HK-2 (cell line): ENCODE measurements at regions not wholly inside any gene's neighbourhood (a gene's known extent, or its start where the extent isn't known, plus 50 kb on each side); places are given as distances from the start of the nearest gene placed in this dataset.
A peak's percentile ranks its signal among the peaks of the same experiment; 100 is the strongest.

Source experiments
- DNase-seq: peaks from one replicate; pipeline ENCODE4 v3.0.0-alpha.2; 2018; ENCODE audit not compliant: unreplicated experiment

GRCh38 chr12:24759155-24759554 lies 189.7 kb downstream of the BCAT1 start:
- DNase-seq, result peak; percentile 14

DNA sequence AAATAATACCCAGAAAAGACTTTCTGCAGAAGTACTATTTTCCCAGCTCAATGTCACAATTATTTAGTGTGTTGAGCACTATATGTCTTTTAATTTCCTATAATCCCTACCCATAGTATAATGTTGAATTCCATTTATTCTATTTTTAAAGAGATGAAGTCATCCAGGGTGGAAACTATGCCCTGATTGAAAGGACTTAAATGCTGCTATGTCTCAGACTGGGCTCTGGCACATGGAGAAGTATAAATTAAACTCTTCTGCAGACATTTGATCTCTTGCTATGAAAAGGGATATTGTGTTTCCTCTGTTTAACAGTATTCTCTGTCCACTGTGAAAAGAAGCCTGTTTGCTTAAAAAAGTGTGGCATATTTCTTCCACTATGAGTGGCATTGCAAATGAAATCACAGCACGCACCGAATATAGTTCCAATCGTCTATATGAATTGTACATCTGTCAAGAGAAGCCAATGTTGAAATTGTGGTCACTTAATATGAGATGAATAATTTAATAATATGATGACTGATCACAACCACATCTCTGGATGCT lies 192.3 kb downstream of the BCAT1 start:
- DNase-seq, result no peak

DNA sequence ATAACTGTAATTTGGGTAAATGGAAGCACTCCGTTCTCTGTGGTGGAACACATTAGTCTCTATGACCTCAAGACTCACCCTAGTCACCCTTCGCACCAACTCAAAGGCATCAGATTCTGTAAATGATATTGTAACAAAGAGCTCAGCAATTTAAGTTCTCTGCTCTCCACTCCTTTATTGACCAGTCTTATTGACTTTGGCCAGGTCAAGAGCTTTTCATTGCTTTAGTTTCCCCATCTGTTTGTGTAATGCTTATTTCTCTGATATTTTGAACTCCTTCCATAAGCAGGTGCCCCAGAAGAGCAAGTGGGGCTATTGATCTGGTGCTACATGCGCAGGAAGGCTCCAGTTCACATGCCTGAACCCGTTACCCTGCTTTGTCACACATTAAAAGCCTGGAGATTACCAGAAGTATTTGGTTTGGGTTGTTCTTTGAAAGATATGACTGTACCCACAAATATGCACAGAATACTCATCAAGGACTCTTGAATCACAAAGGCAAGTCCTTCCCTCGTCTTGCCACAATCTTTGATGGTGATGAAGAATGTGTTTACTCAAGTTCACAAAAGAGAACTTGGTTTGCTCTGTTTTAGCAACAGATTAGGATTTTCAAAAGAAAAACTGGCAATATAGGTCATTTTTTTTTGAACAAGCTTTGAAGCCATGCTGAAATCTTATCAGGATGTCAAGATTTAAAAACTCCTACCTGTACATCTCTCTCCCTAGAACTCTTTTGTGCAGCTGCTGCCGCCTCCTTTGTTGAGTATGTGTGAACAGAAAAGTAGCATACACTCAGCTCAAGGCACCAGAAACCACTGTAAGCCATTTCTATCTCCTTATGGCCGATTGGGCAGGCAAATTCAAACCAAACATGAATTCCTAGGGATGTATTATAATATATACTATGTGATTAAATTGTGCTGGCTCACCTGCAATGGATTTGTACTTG lies 193.9 kb downstream of the BCAT1 start:
- DNase-seq, result peak; percentile 23

GRCh38 chr12:24752763-24753462 lies 196.0 kb downstream of the BCAT1 start:
- no peak for DNase-seq

DNA sequence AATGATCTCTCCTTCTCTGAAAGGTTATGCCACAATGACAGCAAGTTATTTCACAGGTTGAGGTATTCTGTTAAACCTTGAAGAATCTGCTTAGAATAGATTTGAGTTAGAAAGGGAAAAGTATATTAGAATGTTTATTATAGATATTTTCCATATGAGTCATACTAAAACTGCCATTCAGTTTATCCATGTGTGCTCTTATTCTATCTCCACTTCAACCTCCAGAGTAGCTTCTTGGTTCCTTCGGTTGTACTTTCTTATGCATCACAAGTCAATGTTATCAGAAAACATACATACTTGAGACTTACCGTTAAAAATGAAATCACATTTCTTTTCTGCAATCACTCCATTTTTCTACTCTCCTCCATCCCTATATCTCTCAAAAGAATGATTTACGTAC lies 197.7 kb downstream of the BCAT1 start:
- no peak for DNase-seq

GRCh38 chr12:24750263-24750662 lies 198.6 kb downstream of the BCAT1 start:
- no peak for DNase-seq

DNA sequence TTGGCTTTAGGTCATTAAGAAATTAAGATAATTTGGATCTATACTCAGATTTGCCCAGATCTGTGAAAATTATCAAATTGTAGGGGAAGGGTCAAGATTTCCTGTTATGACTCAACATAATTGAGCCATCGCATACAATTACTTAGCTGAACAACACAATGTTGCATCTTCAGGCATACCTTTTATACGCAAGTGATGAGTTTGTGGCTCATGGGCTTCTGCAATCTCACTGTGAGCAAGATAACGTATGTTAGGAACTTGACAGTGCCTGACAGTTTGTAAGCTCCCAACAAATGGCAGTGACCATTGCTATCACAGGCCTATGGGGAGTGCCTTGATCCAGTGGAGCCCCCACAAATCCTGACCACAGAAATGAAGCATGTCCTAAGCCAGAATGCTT lies 199.7 kb downstream of the BCAT1 start:
- no peak for DNase-seq

DNA sequence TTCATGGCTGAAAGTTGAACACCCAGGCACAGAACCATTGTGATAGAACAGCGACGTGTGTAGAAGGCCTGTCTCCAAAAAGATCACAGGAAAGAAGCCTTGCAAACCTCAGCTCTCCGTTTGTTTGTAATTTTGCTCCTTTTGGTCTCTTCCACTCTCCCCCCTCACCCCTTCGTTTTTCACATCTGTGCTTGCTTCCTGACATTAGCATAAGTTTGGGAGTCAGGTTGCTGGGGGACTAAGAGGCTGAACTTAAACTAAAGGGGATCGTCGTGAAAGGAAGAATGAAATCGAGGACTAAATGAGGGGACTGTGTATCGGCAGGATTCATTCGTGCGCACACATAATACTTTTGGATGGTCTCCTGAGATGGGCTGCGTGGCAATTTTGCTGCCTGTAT lies 200.6 kb downstream of the BCAT1 start:
- DNase-seq, result no peak

- DNase-seq, result no peak
Measured at GRCh38 chr12:24746864-24747263, 202.0 kb downstream of the BCAT1 start.

- no peak for DNase-seq
Measured at GRCh38 chr12:24746006-24746671, 202.8 kb downstream of the BCAT1 start.

- DNase-seq, result no peak
Measured at GRCh38 chr12:24743941-24744793, 204.7 kb downstream of the BCAT1 start.

DNA sequence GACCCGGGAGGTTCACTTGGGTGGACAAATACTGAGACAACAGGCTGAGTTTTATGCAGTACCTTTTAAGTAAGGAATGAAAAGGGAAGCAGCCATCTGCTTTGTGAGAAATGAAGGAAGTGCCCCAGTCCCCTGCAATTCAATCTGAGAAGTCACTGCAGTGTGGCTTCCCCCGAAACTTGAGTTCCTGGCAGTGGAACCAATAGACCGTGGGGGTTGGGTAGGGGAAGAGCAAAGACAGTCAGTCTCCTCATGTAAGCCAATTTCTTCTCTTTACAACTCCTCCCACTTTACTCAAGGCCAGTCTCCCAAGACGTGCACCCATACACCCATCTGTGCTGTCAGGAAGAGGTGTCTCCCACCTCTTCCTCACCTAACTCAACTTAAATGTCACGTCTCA lies 206.5 kb downstream of the BCAT1 start:
- DNase-seq, result no peak

GRCh38 chr12:24741216-24741615 lies 207.7 kb downstream of the BCAT1 start:
- no peak for DNase-seq

- DNase-seq, result no peak
Measured at GRCh38 chr12:24739106-24739779, 209.7 kb downstream of the BCAT1 start.

DNA sequence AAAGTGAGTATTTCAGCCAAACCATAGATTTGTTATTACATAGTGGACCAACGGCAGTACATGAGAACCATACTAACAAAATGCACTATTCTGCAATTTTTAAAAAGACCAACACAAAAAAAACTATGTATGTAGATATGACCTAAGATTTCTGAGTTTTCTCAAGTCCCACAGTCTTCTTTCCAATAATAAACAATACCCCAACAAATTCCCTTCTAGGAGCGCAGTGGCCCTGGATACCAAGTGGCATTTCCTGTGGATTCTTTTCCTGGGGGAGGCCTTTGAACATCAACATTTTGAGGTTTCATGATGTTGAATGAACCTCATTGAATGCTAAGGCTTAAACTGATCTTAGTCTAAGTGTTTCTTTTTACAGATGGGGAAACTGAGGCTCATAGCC lies 210.5 kb downstream of the BCAT1 start:
- no peak for DNase-seq

GRCh38 chr12:24731596-24731995 lies 217.3 kb downstream of the BCAT1 start:
- no peak for DNase-seq

DNA sequence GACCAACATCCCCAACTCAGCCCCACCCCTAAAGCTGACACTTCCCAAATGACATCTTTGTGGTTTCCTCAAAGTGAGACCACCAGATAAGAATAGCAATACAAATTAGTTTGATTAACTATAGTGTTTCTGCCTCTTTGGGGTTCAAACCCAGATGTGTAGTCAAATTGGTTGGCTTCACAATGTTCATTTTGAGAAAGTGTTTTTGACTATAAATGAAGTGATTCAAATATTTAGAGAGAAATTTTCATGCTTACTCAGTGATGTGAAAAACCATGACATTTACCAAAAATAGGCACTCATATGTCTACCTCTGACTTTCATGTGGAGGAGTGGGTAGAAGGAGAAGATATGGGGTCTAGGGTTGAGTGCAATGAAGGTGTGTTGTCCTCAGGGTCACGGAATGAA lies 218.4 kb downstream of the BCAT1 start:
- no peak for DNase-seq

GRCh38 chr12:24728826-24729225 lies 220.1 kb downstream of the BCAT1 start:
- no peak for DNase-seq

DNA sequence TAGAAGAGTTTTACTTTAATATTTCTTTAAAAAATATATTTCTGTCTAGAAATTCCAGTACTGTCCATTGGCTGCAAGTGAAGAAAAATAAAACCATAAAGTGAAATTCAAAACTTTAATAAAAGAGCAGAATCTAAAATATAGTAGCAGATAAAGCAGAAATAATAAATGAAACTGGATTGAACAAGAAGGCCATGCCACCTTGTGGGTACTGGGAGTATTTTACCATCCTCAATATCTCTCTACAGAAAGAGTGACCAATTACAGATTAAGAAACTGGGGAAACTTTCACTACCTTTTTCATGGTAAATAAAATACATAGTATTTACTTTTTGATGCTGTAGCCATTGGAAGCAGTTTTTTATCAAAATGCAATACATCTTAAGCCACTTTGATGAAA lies 220.5 kb downstream of the BCAT1 start:
- DNase-seq, result no peak

DNA sequence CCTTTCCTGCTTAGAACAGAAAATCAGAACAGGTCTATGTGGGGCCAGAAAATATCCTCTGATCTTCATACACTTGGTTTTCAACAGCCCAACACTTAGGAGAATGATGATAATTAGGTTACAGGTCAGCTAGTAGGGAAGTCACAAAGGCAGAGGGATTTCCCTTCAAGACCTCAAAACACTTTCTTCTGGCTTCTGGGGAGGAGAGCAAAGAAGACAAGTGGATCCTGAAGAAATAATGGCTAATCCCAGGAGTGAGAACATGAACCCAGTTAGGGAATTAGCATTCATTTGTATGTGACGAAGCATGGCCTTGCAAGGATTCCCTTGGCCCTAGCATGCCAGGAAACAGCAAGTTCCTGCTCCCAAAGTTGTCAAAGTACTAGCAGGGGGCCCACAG lies 223.3 kb downstream of the BCAT1 start:
- no peak for DNase-seq

GRCh38 chr12:24724814-24725213 lies 224.1 kb downstream of the BCAT1 start:
- no peak for DNase-seq
